GM18867 (cell line): ENCODE measurements at regions not wholly inside any gene's neighbourhood (a gene's known extent, or its start where the extent isn't known, plus 50 kb on each side); places are given as distances from the start of the nearest gene placed in this dataset.
A peak's percentile ranks its signal among the peaks of the same experiment; 100 is the strongest.

Experiments
- ATAC-seq: cut with Tn5 transposase; IDR thresholded peaks from one replicate; pipeline ENCODE4 v1.9.1; 2021; ENCODE audit warnings: mild to moderate bottlenecking, moderate library complexity; ENCODE audit not compliant: unreplicated experiment

DNA sequence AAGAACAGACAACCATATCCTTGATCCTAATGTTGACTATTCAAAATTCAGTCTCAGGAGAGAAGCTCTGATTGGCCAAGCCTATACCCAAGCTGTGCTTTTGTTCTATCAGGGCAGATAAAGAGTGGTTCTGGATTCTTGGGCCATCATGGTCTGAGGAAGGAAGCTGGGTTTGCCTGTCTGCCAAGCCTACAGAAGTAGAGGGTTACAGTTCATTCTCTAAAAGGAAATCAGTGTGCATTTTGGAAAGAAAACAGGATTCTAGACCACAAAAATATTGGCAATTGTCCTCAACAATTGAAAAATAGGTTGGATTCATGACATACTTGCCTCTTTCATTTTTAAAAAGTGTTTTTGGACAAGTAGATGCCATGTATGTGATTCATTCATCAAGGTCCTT is 145.4 kb upstream of the BMP2 start:
- ATAC-seq: no peak

- no peak for ATAC-seq
These were observed 149.4 kb upstream of the BMP2 start for GRCh38 chr20:6618051-6618450.

GRCh38 chr20:6616421-6616820 is 151.1 kb upstream of the BMP2 start:
- ATAC-seq: no peak

- no peak for ATAC-seq
These were observed 152.7 kb upstream of the BMP2 start for GRCh38 chr20:6614836-6615235.

DNA sequence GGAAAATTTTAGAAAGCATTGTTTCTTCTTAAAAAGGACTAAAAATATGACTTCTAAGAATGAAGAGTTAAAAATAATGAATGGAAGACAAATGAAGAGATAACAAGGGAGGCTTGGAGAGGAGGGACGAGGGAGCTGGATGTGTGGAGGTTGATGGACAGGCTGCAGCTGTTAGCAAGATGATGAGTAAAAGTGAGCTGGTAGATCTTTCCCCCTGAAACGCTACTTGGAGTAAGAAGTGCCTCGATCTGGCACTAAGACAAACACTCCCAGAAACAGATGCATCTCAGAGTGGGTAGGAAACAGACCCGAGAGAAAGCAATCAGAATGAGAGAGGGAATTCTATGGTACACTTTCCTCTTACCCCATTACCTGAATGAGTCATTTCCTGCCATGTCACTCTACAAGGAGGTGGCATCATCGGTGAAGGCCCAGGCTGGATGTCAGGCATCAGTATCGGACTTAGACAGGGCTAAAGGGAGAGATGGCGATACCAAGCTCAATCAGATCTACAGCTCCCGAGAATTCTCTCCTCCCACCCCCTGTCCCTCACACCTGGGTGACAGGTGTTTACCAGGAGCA is 154.1 kb upstream of the BMP2 start:
- no peak for ATAC-seq

GRCh38 chr20:6612606-6612923 is 154.9 kb upstream of the BMP2 start:
- no peak for ATAC-seq

DNA sequence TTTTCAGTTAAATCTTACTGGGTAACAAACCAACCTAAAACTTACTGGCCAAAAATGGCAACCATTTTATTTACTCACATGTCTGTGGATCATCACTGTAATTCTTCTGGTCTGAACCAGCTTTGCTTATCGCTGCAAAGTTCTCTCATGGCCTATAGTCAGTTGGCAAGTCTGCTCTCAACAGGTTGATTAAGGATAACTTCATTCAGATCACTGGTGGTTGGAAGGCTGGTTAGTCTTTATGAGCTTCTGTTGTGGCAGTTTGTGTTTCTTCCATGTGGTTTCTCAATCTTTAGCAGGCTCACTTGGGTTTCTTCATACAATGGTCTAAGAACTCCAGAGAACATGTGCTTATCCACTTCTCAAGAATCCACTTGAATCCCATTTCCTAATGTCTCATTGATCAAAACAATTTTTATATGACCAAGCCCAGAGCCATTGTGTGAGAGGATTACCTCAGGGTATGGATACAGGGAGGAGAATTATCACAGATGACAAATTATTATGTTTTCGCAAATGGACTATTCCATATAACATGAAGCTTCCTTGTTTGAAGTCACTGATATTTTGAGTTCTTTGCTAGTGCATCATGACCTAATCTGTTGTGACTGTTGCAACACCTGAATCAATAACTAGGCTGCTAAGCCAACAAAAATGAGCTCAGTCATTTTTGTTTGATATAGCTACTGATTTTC is 155.4 kb upstream of the BMP2 start:
- no peak for ATAC-seq

DNA sequence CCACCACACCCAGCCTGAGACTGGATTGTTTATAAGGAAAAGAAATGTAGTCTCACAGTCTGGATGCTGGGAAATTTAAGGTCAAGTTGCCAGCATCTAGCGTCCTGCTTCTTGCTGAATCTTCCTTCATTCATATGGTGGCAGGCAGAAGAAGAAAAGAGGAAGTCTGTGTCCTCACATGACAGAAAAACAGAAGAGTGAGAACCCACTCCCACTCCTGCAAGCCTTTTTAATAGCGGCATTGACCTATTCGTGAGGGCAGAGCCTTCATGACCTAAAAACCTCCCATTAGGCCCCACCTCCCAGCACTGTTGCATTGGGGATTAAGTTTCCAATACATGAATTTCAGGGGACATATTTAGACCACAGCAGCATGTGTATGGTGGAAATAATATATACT is 160.8 kb upstream of the BMP2 start:
- no peak for ATAC-seq

DNA sequence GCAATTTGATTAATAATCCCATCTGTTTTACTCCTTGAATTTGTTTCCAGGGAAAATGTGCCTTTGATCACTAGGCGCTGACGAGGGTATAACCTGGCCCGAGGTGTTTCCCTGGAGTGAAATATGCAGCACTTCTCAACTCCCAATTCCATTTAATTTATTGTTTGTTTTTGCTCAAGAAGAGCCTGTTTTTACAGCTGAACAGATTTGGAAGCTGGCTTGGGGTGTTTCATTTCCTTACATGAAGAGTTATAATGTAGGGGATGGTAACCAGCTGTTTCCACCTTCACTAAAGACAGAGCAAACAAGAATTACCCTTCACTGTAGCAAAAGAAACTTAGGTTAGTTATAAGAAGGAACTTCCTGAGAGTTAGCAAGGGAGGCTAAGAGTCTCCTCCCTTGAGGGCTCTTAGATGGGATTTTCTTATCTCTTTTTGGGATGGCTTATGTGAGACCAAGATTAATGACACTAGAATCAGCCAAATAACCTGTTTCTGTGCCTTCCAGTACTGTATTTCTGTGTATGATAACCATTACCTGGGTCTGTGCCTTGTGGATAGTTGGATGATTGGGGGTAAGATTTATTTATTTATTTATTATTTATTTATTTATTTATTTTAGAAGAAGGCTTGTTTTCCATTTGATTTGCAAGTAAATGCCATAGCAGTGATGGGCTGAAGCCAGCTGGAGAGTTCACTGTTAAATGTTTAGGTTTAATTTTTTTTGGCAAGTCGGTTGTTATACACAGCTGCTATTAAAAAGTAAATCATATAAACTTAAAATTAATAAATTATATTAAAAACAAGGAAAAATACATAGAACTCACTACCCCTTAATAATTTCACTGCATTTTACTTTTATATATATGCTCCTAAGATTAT is 162.2 kb upstream of the BMP2 start:
- ATAC-seq: no peak

- no peak for ATAC-seq
These were observed 163.3 kb upstream of the BMP2 start for GRCh38 chr20:6604179-6604578.

DNA sequence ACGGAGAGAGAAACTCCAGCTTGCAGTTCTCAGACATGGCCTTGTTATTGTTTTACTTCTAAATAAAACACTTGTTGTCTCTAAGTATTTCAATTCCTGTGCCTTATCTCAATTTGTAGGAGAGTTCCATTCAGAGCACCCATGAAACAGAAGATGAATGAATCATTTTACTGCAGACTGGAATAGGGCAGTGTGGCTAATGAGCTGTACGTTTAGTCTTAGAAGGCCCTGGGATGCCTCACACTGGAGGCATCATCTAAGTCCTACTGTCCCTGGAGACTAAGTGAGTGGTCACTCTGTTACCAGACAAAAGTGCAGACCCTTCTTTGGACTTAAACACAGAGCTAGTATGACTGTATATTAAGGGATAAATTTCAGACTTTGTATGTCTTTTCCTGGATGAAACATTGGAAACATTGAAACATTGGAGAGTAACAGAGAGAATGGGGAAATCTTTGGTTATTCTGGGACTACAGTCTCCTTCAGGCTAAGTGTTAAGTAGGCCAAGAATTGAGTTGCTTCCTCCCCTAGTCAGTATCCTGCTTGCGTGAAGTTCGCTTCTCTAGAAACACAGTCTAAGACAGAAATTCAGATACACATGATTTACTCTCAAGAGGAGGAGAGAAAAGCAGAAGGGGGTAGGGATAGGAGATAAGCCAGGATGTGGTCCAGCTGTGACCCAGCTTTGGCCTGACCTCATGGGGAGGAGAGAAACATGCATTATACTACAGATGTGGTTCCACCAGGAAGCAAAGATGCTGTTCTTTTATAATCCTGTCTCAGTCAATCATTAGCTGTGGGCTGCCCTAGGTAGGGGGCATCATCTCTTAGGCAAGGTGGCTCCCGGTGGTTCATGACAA is 167.4 kb upstream of the BMP2 start:
- ATAC-seq: no peak

- ATAC-seq: no peak
These were observed 171.8 kb upstream of the BMP2 start for GRCh38 chr20:6595704-6596103.

GRCh38 chr20:6590891-6591637 is 176.4 kb upstream of the BMP2 start:
- no peak for ATAC-seq

- ATAC-seq: no peak
These were observed 179.2 kb upstream of the BMP2 start for GRCh38 chr20:6588296-6588695.

DNA sequence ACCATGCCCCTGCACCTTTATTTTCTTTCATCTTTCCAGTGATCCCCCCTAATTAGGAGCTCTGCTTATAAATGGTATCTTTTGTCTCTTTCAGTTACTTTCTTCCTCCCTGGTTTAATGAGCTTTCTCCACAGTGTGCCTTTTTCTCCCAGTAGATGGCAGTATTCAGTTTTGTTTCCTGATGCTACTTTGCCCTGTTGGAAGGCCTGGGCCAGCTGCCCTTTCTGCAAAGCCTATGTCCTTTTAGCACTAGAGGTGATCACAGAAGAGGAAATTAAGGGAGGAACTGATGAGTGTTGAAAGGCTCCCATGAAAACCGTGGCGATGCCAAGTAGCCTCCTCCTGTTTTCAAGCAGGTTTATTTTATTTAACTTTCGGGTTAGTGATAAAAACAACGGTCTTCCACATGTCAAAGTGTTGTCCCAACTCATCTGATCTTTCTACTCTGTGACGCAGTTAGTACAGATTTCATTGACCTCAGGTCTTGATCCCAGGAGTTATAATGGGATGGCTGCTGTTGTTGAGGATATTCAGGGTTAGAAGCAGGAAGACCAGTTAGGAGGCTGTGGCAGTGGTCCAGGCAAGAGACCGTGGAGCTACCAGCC is 184.2 kb upstream of the BMP2 start:
- peak; percentile 77 for ATAC-seq

DNA sequence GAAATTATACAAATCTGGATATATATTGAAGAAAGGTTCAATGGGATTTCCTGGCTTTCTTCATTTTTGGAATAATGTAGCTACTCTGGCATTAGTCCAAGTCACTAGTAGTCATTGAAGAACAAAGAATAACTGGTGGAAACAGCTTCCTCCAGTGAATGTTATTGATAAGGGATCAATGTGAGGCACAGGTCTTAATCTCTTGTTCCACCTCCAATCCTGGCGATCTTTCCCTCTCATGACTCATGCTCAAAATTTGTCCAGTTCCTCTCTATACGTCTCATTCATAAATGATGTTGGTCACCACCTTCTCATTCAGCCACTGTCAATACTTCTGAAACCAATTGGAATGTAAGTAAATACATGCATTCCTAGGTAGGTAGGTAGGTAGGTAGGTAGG is 185.0 kb upstream of the BMP2 start:
- no peak for ATAC-seq

GRCh38 chr20:6580486-6580885 is 187.0 kb upstream of the BMP2 start:
- no peak for ATAC-seq

GRCh38 chr20:6579824-6580223 is 187.7 kb upstream of the BMP2 start:
- ATAC-seq: no peak

- no peak for ATAC-seq
These were observed 188.1 kb upstream of the BMP2 start for GRCh38 chr20:6579417-6579816.

GRCh38 chr20:6577451-6577850 is 190.0 kb upstream of the BMP2 start:
- no peak for ATAC-seq
